ENCODE measurements at regions not wholly inside any gene's neighbourhood (a gene's known extent, or its start where the extent isn't known, plus 50 kb on each side); places are given as distances from the start of the nearest gene placed in this dataset.

DNA sequence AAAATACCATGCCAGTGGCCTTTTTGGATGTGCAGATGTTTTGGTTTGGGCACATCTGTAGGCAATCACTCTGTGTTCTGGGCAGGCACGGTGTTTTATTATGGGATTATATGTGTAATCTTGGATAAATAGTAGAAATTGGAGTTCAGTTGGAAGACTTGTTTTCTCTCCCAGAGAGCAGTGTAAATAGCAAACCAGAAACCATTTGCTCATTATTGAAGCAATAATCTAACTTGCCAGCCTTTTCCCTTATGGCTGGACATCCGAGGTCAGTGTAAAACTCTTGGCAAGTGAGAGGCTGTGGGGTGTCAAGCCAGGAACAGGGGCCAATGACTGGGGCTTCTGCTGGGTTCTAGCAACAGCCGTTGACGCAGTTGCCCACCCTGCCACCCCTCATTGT, 69.9 kb downstream of the IRX3 start:
- TF ChIP-seq GATA2 (IDR thresholded peaks at IDR 0.05; ENCODE audit: low read depth, low read length) (no peak), GATA3 (IDR thresholded peaks at IDR 0.05; ENCODE audit: low read depth, low read length) (no peak)

Data from SH-SY5Y (cell line).